IPS DF 6.9 (cell line): ENCODE measurements at regions not wholly inside any gene's neighbourhood (a gene's known extent, or its start where the extent isn't known, plus 50 kb on each side); places are given as distances from the start of the nearest gene placed in this dataset.
A peak's percentile ranks its signal among the peaks of the same experiment; 100 is the strongest.

Source experiments
- DNase-seq: peaks from one replicate; pipeline ENCODE4 v3.0.0-alpha.2; 2013; ENCODE audit warnings: low read depth, low spot score
- H3K27ac ChIP-seq: one replicate; pipeline ENCODE4 v1.5.1; 2013; ENCODE audit warnings: low read length, control low read depth
- H3K27me3 ChIP-seq: 2 replicates; pipeline ENCODE4 v1.6.1; 2013; ENCODE audit warnings: mild to moderate bottlenecking, low read length; ENCODE audit not compliant: control insufficient read depth, insufficient read depth
- H3K36me3 ChIP-seq: 2 replicates; pipeline ENCODE4 v1.6.1; 2013; ENCODE audit warnings: low read length; ENCODE audit not compliant: control insufficient read depth, insufficient read depth
- H3K4me1 ChIP-seq: 2 replicates; pipeline ENCODE4 v1.6.1; 2013; ENCODE audit warnings: low read length; ENCODE audit not compliant: control insufficient read depth, insufficient read depth
- H3K4me3 ChIP-seq: 2 replicates; pipeline ENCODE4 v1.5.1; 2013; ENCODE audit warnings: mild to moderate bottlenecking, low read length
- H3K9me3 ChIP-seq: 2 replicates; pipeline ENCODE4 v1.6.1; 2013; ENCODE audit warnings: low read length, inconsistent platforms; ENCODE audit not compliant: control insufficient read depth, insufficient read depth
- WGBS: extraction: QIAGEN DNeasy Blood & Tissue Kit; methylation state at CpG from one replicate; pipeline ENCODE4 v1.1.7; 2013; ENCODE audit warnings: mixed read lengths, missing lambda C conversion rate; ENCODE audit not compliant: insufficient read length, insufficient coverage; 5-methylcytosine and 5-hydroxymethylcytosine counted together

DNA sequence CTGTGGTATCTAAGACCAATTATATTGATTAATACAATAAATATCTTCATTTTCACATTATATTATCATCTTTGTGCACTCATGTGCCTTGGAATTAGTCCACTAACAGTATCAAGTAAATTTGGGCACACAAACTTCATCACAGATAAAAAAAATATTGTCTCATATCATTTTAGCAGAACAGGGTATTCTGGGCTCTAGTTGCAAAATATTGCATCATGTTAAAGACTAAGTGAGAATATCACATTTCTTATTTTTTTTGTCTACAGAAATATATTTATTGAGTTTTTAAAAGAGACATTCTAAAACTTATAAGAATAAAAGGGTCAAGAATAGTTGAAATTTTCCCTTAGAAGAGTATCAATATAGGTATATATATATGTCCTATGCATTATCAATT lies 754.1 kb upstream of the MAN1A1 start:
- no peaks in the 10 kb centered on the region for H3K4me1 ChIP-seq
- no peak overlapping the region for H3K4me3 ChIP-seq
- H3K27ac ChIP-seq: no peak overlapping the region
- no peaks in the 10 kb centered on the region for H3K27me3 ChIP-seq
- no peaks in the 10 kb centered on the region for H3K36me3 ChIP-seq
- no peaks in the 10 kb centered on the region for H3K9me3 ChIP-seq
- DNase-seq: no peak

DNA sequence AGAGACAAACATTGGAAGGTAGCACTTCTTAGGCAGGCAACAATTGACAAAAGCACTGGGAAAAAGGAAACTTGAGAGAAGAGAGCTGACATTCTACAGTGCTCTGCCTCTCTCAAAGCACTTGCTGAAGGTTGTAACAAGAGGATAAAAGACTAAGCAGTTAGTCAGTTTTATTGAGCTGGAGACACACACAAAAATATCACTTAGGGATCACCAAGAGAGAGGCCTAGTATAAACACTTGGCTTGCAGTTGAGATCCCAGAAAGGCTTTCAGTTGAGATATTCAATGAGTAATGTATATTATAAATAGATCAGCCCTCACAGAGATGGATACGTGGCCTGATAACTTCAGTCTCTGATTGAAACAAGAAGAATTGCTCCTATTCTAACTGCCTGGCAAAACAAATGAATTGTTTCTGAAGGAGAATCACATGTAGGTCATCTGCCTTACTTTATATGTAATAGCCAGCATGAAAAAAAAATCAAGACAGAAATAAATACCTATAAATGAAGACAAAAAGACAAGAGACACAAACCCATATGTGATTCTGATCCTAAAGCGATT lies 747.2 kb upstream of the MAN1A1 start:
- no peaks in the 10 kb centered on the region for H3K9me3 ChIP-seq
- no peaks in the 10 kb centered on the region for H3K27me3 ChIP-seq
- no peak overlapping the region for H3K27ac ChIP-seq
- DNase-seq: no peak
- no peak overlapping the region for H3K4me3 ChIP-seq
- H3K36me3 ChIP-seq: no peaks in the 10 kb centered on the region
- no peaks in the 10 kb centered on the region for H3K4me1 ChIP-seq
- no CpG with 5 or more reads among the region's 2 CpGs for WGBS

DNA sequence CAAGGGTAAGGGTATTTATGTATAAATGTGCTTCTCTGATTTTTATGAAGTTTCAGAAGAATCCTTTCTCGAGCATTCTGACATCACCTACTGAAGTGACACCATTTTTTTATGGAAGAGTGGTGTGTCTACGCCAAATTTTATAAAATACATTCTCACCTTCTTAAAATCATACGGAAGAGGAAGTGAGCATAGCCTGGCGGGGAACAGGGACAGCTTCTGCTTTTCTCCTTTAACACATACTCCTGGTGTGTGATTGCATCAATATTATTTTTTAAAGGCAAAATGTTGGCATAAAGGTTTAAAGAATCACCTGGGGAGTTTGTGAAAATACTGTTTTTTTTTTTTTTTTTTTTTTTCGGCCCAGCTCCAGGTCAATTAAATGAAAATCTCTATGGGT lies 733.6 kb upstream of the MAN1A1 start:
- Histone ChIP-seq H3K4me3 (no peak overlapping the region), H3K9me3 (no peaks in the 10 kb centered on the region), H3K36me3 (no peaks in the 10 kb centered on the region), H3K27ac (no peak overlapping the region), H3K4me1 (no peaks in the 10 kb centered on the region), H3K27me3 (no peaks in the 10 kb centered on the region)
- no CpG with 5 or more reads among the region's 5 CpGs for WGBS
- DNase-seq: no peak

DNA sequence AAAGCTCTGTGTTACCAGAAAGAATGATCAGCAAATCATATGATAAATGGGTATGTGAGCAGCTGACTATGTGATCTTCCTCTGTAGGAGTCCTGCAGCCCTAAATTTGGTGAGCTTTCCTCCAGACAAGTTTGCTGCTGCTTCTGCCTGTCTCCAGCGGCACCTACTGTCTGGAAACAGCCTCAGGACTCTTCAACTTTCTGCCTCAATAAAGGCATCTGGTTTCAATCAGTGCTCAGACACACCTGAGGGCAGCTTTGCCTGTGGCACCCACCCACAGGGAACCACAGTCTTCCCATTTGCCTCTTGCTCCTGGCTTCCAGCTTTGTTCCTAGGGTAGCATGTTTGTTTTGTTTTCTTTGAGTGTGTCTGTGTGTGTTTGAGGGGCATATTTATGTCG lies 727.9 kb upstream of the MAN1A1 start:
- Histone ChIP-seq H3K27me3 (no peaks in the 10 kb centered on the region), H3K36me3 (no peaks in the 10 kb centered on the region), H3K27ac (no peak overlapping the region), H3K9me3 (no peaks in the 10 kb centered on the region), H3K4me3 (no peak overlapping the region), H3K4me1 (no peaks in the 10 kb centered on the region)
- no CpG with 5 or more reads among the region's 2 CpGs for WGBS
- peak; percentile 22 for DNase-seq

DNA sequence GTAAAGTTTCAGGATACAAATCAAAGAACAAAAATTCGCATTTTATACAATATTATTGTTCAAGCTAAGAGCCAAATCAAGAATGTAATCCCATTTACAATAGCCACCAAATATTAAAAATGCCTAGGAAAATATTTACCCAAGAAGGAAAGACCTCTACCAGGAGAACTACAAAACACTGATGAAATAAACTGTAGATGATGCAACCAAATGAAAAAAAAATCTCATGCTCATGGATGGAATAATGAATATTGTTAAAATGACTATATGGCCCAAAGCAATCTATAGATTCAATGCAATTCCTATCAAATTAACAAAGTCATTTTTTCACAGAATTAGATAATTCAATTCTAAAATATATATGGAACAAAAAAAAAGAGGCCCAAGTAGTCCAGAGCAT lies 708.8 kb upstream of the MAN1A1 start:
- DNase-seq: no peak
- Histone ChIP-seq H3K4me1 (no peaks in the 10 kb centered on the region), H3K36me3 (no peaks in the 10 kb centered on the region), H3K27me3 (no peaks in the 10 kb centered on the region), H3K27ac (no peak overlapping the region), H3K9me3 (no peaks in the 10 kb centered on the region), H3K4me3 (no peak overlapping the region)
- WGBS: no CpG with 5 or more reads among the region's 1 CpG

DNA sequence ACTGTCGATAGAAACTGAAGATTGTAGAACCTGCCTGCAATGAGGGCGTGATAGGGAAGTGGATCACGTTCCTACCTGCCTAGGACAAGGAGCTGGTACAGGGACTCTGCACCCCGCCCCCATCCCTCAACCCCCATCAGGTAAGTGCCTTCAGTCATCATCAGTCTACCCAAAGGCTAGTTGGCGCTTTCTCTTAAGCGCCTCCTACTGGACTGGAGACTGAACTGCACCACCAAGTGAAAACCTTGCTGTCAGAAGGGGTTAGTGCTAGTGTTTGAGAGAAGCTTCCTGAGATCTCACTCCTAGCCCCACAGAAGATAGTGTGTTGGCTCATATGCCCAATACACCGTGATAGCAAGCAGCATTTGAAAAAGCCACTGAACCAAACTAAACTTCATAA lies 706.5 kb upstream of the MAN1A1 start:
- DNase-seq: peak; percentile 45
- no peaks in the 10 kb centered on the region for H3K27me3 ChIP-seq
- H3K9me3 ChIP-seq: no peaks in the 10 kb centered on the region
- no peak overlapping the region for H3K4me3 ChIP-seq
- H3K27ac ChIP-seq: no peak overlapping the region
- no peaks in the 10 kb centered on the region for H3K4me1 ChIP-seq
- WGBS: no CpG with 5 or more reads among the region's 7 CpGs
- no peaks in the 10 kb centered on the region for H3K36me3 ChIP-seq

DNA sequence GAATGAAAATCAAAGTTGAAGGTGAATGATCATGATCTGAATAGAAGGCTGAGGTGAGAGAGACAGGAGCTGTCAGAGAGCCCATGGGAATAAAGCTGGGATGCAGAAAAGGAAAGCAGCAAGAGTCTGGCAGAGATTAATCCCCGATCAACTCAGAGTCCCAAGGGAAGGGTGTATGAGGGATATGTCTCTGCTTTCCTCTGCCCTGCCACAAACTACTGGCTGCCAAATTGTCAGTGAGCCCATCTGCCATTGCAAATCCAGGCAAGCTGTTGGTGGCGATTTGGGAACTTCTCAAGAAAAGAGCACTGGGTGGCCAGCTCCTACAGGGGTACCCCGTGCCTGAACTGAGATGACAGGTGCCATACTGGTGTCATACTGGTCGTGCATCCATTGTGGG lies 705.5 kb upstream of the MAN1A1 start:
- Histone ChIP-seq H3K36me3 (no peaks in the 10 kb centered on the region), H3K27me3 (no peaks in the 10 kb centered on the region), H3K4me1 (no peaks in the 10 kb centered on the region), H3K9me3 (no peaks in the 10 kb centered on the region), H3K4me3 (no peak overlapping the region), H3K27ac (no peak overlapping the region)
- DNase-seq: no peak
- WGBS: no CpG with 5 or more reads among the region's 4 CpGs

DNA sequence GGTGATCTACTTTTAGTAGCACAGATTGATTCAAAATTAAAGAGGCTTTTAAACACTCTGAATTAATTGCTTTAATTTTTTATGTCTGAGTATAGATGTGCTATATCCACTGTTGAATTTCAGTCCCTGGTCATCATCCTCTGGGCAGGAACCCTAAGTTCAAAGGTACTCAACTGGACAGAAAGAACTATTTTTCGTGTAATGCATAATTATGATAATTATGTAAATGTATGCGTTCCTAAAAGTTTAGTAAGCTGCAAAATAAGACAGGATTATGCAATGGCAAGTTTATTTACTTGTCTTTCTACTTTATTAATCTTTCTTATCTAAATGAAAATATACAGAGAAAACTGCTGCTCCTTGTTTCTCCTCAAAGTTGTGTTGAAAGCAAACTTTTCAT lies 690.1 kb upstream of the MAN1A1 start:
- Histone ChIP-seq H3K4me1 (no peaks in the 10 kb centered on the region), H3K9me3 (no peaks in the 10 kb centered on the region)
- WGBS: no CpG with 5 or more reads among the region's 2 CpGs

DNA sequence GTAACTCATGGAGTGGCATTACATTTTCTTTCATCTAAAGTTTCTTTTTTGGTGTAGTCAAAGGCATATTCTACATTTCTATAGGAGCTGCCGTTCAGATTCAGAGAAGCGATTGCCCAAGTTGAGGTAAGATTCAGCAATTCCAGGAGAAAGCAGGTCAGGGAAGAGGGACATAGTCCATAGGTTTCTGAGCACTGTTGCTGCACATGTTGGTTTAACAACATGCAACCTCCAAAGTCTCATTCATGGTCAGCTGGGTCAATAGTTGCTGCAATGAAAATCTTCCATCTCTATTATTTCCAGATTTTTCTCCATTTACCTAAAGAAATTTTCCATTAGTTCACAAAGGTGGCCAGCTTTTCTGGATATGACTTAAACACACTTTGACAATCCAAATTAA lies 682.3 kb upstream of the MAN1A1 start:
- Histone ChIP-seq H3K27me3 (no peaks in the 10 kb centered on the region), H3K4me1 (no peaks in the 10 kb centered on the region), H3K9me3 (no peaks in the 10 kb centered on the region), H3K27ac (no peak overlapping the region), H3K36me3 (no peaks in the 10 kb centered on the region), H3K4me3 (no peak overlapping the region)
- DNase-seq: no peak
- WGBS: no CpG with 5 or more reads among the region's 2 CpGs

More for the DNA sequence above, 690.1 kb upstream of the MAN1A1 start:
- Histone ChIP-seq H3K27ac (no peak overlapping the region), H3K27me3 (no peaks in the 10 kb centered on the region), H3K36me3 (no peaks in the 10 kb centered on the region), H3K4me3 (no peak overlapping the region)
- DNase-seq: no peak

DNA sequence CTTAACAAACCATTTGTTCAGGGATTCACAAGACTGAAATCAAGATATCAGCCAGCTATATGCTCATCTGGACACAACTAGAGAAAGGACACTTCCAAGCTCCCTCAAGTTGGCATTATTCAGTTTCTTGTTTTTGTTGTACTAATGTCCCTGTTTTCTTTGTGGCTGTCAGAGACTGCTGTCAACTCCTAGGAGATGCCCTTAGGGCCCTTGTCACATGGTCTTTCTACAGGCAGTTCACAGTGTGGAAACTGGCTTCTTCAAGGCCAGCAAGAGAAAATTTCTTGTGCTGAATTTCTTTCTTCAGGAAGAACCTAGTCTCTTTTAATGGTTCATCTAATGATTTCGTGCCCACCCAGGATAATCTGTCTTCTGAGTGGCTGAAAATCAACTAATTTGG lies 677.2 kb upstream of the MAN1A1 start:
- WGBS: no CpG with 5 or more reads among the region's 1 CpG
- H3K4me3 ChIP-seq: no peak overlapping the region

DNA sequence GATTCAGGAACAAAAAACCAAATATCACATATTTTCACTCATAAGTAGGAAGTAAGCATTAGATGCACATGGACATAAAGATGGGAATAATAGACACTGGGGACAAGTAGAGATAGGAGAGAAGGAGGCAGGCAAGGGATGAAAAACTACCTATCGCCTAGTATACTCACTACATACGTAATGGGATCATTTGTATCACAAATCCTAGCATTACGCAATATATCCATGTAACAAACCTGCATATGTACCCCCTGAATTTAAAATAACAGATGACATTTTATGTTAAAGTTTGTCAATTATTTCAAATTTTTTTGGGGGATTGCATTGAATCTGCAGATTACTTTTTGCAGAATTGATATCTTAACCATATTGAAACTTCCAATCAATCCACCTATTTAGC lies 660.5 kb upstream of the MAN1A1 start:
- no peaks in the 10 kb centered on the region for H3K9me3 ChIP-seq
- no peaks in the 10 kb centered on the region for H3K4me1 ChIP-seq
- no peak for DNase-seq
- H3K36me3 ChIP-seq: no peaks in the 10 kb centered on the region
- WGBS: no CpG with 5 or more reads among the region's 3 CpGs
- no peak overlapping the region for H3K4me3 ChIP-seq
- H3K27me3 ChIP-seq: no peaks in the 10 kb centered on the region
- no peak overlapping the region for H3K27ac ChIP-seq

More for the DNA sequence above, 677.2 kb upstream of the MAN1A1 start:
- Histone ChIP-seq H3K4me1 (no peaks in the 10 kb centered on the region), H3K36me3 (no peaks in the 10 kb centered on the region), H3K9me3 (no peaks in the 10 kb centered on the region), H3K27ac (no peak overlapping the region), H3K27me3 (no peaks in the 10 kb centered on the region)
- no peak for DNase-seq
